HL-60 (cell line): ENCODE measurements at regions not wholly inside any gene's neighbourhood (a gene's known extent, or its start where the extent isn't known, plus 50 kb on each side); places are given as distances from the start of the nearest gene placed in this dataset.

Experiments
- DNase-seq, 2 experiments: peaks; one replicate each; pipeline ENCODE4 v3.0.0-alpha.2; 2010 to 2020; ENCODE audit warnings: low read depth in 1 of 2, low spot score in 1 of 2
- H3K27ac ChIP-seq: fragments of 250-450 bp; sonication (Bioruptor Pico); replicated peaks from 2 replicates; pipeline ENCODE4 v1.5.1; 2020; ENCODE audit warnings: mild to moderate bottlenecking, moderate library complexity
- H3K27me3 ChIP-seq: fragments of 250-450 bp; sonication (Bioruptor Pico); 2 replicates; pipeline ENCODE4 v1.5.1; 2021; ENCODE audit warnings: mild to moderate bottlenecking, moderate library complexity; ENCODE audit not compliant: insufficient read depth, poor library complexity, severe bottlenecking
- H3K4me3 ChIP-seq: replicated peaks from 2 replicates; pipeline ENCODE4 v1.5.1; 2011; ENCODE audit warnings: mild to moderate bottlenecking, control low read depth, low read length; ENCODE audit not compliant: insufficient read depth
- GABPA ChIP-seq: IDR thresholded peaks from 2 replicates; pipeline ENCODE4 v1.6.1; 2012; ENCODE audit warnings: low read depth
- POLR2AphosphoS5 ChIP-seq: IDR thresholded peaks from 2 replicates; pipeline ENCODE4 v1.6.1; 2012; ENCODE audit warnings: low read depth
- REST ChIP-seq: IDR thresholded peaks from 2 replicates; pipeline ENCODE4 v1.6.1; 2012; ENCODE audit warnings: low read depth; ENCODE audit not compliant: insufficient replicate concordance
- SPI1 ChIP-seq: IDR thresholded peaks from 2 replicates; pipeline ENCODE4 v1.6.1; 2012; ENCODE audit warnings: low read depth, mild to moderate bottlenecking, borderline replicate concordance
- TF ChIP-seq, protein P1 (sequence below): IDR thresholded peaks from one replicate; pipeline ENCODE4 v1.5.1; 2011; ENCODE audit warnings: low read length, control low read depth, inconsistent platforms; ENCODE audit not compliant: insufficient read depth

GRCh38 chr13:62850331-62850730 lies 1434.7 kb upstream of the PCDH20 start:
- H3K4me3 ChIP-seq, result no peak overlapping the region
- DNase-seq, result no peak
- no peak for TF ChIP-seq SPI1
- no peak for TF ChIP-seq REST
- TF ChIP-seq, protein P1, sequence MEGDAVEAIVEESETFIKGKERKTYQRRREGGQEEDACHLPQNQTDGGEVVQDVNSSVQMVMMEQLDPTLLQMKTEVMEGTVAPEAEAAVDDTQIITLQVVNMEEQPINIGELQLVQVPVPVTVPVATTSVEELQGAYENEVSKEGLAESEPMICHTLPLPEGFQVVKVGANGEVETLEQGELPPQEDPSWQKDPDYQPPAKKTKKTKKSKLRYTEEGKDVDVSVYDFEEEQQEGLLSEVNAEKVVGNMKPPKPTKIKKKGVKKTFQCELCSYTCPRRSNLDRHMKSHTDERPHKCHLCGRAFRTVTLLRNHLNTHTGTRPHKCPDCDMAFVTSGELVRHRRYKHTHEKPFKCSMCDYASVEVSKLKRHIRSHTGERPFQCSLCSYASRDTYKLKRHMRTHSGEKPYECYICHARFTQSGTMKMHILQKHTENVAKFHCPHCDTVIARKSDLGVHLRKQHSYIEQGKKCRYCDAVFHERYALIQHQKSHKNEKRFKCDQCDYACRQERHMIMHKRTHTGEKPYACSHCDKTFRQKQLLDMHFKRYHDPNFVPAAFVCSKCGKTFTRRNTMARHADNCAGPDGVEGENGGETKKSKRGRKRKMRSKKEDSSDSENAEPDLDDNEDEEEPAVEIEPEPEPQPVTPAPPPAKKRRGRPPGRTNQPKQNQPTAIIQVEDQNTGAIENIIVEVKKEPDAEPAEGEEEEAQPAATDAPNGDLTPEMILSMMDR, result no peak
- TF ChIP-seq GABPA, result no peak
- TF ChIP-seq POLR2AphosphoS5, result no peak
- no peak overlapping the region for H3K27ac ChIP-seq
- H3K27me3 ChIP-seq, result no peaks in the 10 kb centered on the region

DNA sequence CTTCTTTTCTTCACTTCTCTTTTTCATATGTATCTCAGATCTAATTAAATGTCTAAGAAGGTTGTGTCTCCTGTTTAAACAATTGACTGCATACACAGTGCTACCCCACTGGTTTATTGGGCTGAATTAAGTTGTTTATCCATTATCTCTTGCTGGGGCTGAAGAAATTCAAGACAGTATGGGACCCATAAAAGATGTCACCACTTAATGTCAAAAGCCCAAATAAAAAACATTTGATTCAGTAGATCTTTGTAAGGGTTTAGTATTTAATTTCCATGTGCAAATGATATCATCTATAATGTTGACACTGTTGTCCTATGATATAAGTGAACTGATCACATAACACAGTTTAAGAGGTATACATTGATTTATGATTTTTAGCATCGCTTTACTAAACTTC lies 1431.9 kb upstream of the PCDH20 start:
- Histone ChIP-seq H3K27ac (no peak overlapping the region), H3K27me3 (no peaks in the 10 kb centered on the region), H3K4me3 (no peak overlapping the region)
- TF ChIP-seq POLR2AphosphoS5 (no peak), GABPA (no peak), SPI1 (no peak)
- TF ChIP-seq, protein P1, result no peak
- DNase-seq, result no peak

DNA sequence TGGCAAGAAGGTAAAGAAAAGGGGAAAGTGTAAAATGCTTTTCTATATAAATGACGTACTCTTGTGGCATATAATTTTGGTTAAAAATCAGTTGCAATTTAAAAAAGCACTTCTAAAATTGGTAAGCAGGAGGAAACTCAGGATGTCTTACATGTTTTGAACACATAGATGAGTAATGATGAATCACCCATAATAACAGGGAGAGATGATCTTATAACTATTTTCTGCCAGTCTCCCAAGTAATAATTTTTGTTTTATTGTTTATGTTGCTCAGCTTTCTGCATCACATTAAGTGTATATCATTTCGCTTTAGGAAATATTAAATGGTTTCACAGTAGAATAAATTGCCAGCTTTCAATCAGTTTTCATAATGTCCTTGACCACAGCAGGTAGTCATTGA lies 1430.7 kb upstream of the PCDH20 start:
- no peak overlapping the region for H3K27ac ChIP-seq

More for the DNA sequence above, 1430.7 kb upstream of the PCDH20 start:
- no peak for TF ChIP-seq REST
- TF ChIP-seq SPI1, result no peak
- TF ChIP-seq GABPA, result no peak
- no peak for TF ChIP-seq POLR2AphosphoS5
- TF ChIP-seq, protein P1, result no peak
- no peak overlapping the region for H3K4me3 ChIP-seq
- DNase-seq, result no peak
- no peaks in the 10 kb centered on the region for H3K27me3 ChIP-seq
